ENCODE measurements at regions not wholly inside any gene's neighbourhood (a gene's known extent, or its start where the extent isn't known, plus 50 kb on each side); places are given as distances from the start of the nearest gene placed in this dataset.

- Mint-ChIP-seq H3K4me3 (no peak overlapping the region), H3K9me3 (no peaks in the 10 kb centered on the region), H3K4me1 (ENCODE audit: low read depth) (no peaks in the 10 kb centered on the region), H3K27ac (no peak overlapping the region), H3K36me3 (ENCODE audit: low read depth) (no peaks in the 10 kb centered on the region), H3K27me3 (no peaks in the 10 kb centered on the region)
- intact Hi-C loops (cut with micrococcal nuclease) = no loop called here
- ATAC-seq = no peak
- no peak for DNase-seq
- POLR2A ChIA-PET = no interaction called here
- TF ChIP-seq CTCF (IDR thresholded peaks at IDR 0.05) = no peak
- CTCF ChIA-PET = no interaction called here
These were observed 118.6 kb downstream of the NAA11 start for GRCh38 chr4:79207281-79207680.

- DNase-seq (no peak), ATAC-seq (no peak)
- TF ChIP-seq CTCF (IDR thresholded peaks at IDR 0.05) = no peak
- POLR2A ChIA-PET = no interaction called here
- intact Hi-C loops (cut with micrococcal nuclease) = no loop called here
- no peaks in the 10 kb centered on the region for H3K27me3 Mint-ChIP-seq
- no peaks in the 10 kb centered on the region for H3K9me3 Mint-ChIP-seq
- no peaks in the 10 kb centered on the region for H3K4me1 Mint-ChIP-seq (ENCODE audit: low read depth)
- CTCF ChIA-PET = no interaction called here
- no peaks in the 10 kb centered on the region for H3K36me3 Mint-ChIP-seq (ENCODE audit: low read depth)
- H3K27ac Mint-ChIP-seq = no peak overlapping the region
- no peak overlapping the region for H3K4me3 Mint-ChIP-seq
These were observed 119.2 kb downstream of the NAA11 start for GRCh38 chr4:79206660-79207059.

GRCh38 chr4:79205121-79205520 is 120.7 kb downstream of the NAA11 start:
- Mint-ChIP-seq H3K36me3 (ENCODE audit: low read depth) (no peaks in the 10 kb centered on the region), H3K9me3 (no peaks in the 10 kb centered on the region), H3K27me3 (no peaks in the 10 kb centered on the region), H3K4me3 (no peak overlapping the region), H3K4me1 (ENCODE audit: low read depth) (no peaks in the 10 kb centered on the region), H3K27ac (no peak overlapping the region)
- POLR2A ChIA-PET = no interaction called here
- no peak for DNase-seq
- TF ChIP-seq CTCF (IDR thresholded peaks at IDR 0.05) = no peak
- CTCF ChIA-PET = no interaction called here
- intact Hi-C loops (cut with micrococcal nuclease) = no loop called here
- no peak for ATAC-seq

- no peak overlapping the region for H3K27ac Mint-ChIP-seq
- no peaks in the 10 kb centered on the region for H3K27me3 Mint-ChIP-seq
- H3K36me3 Mint-ChIP-seq (ENCODE audit: low read depth) = no peaks in the 10 kb centered on the region
- H3K9me3 Mint-ChIP-seq = no peaks in the 10 kb centered on the region
- ChIA-PET CTCF (no interaction called here), POLR2A (no interaction called here)
- intact Hi-C loops (cut with micrococcal nuclease) = no loop called here
- TF ChIP-seq CTCF (IDR thresholded peaks at IDR 0.05) = no peak
- no peaks in the 10 kb centered on the region for H3K4me1 Mint-ChIP-seq (ENCODE audit: low read depth)
- no peak overlapping the region for H3K4me3 Mint-ChIP-seq
- ATAC-seq = no peak
- DNase-seq = no peak
These were observed 123.9 kb downstream of the NAA11 start for GRCh38 chr4:79201971-79202370.

- ChIA-PET CTCF (no interaction called here), POLR2A (no interaction called here)
- no peak overlapping the region for H3K27ac Mint-ChIP-seq
- DNase-seq (no peak), ATAC-seq (no peak)
- no peaks in the 10 kb centered on the region for H3K36me3 Mint-ChIP-seq (ENCODE audit: low read depth)
- intact Hi-C loops (cut with micrococcal nuclease) = no loop called here
- H3K27me3 Mint-ChIP-seq = no peaks in the 10 kb centered on the region
- no peak for TF ChIP-seq CTCF (IDR thresholded peaks at IDR 0.05)
- H3K4me1 Mint-ChIP-seq (ENCODE audit: low read depth) = no peaks in the 10 kb centered on the region
- H3K9me3 Mint-ChIP-seq = no peaks in the 10 kb centered on the region
- no peak overlapping the region for H3K4me3 Mint-ChIP-seq
These were observed 126.1 kb downstream of the NAA11 start for GRCh38 chr4:79199743-79200142.

All from activated CD8-positive, alpha-beta T cell treated with anti-CD3 and anti-CD28 coated beads for 36 hours (primary cell).